PFSK-1 (cell line): ENCODE measurements at regions not wholly inside any gene's neighbourhood (a gene's known extent, or its start where the extent isn't known, plus 50 kb on each side); places are given as distances from the start of the nearest gene placed in this dataset.

Experiments
- FOXP2 ChIP-seq: optimal IDR thresholded peaks from 2 replicates; pipeline ENCODE3; 2011; ENCODE audit warnings: borderline replicate concordance, control low read depth, inconsistent platforms; ENCODE audit not compliant: insufficient read depth; ENCODE audit errors: extremely low read length, extremely low read depth
- POLR2AphosphoS5 ChIP-seq: IDR thresholded peaks from 2 replicates; pipeline ENCODE4 v1.6.1; 2012; ENCODE audit warnings: low read depth, mild to moderate bottlenecking, control low read depth, low read length, moderate library complexity
- REST ChIP-seq, 2 experiments: IDR thresholded peaks; 2 replicates each; pipeline versions ENCODE4 v1.6.1 to v1.8.0; 2011 to 2012; ENCODE audit warnings: low read depth in 2 of 2, low read length in 2 of 2, control low read depth in 1 of 2, inconsistent platforms in 1 of 2, mild to moderate bottlenecking in 1 of 2, moderate library complexity in 1 of 2; ENCODE audit not compliant: insufficient read depth in 1 of 2
- SIN3A ChIP-seq: IDR thresholded peaks from 2 replicates; pipeline ENCODE4 v1.6.1; 2012; ENCODE audit warnings: mild to moderate bottlenecking, low read length, moderate library complexity, borderline replicate concordance; ENCODE audit not compliant: insufficient read depth
- TAF1 ChIP-seq: IDR thresholded peaks from 2 replicates; pipeline ENCODE4 v1.6.1; 2012; ENCODE audit warnings: low read length, control low read depth, borderline replicate concordance; ENCODE audit not compliant: insufficient read depth

- TF ChIP-seq POLR2AphosphoS5, result no peak
- TF ChIP-seq REST (IDR thresholded peaks at IDR 0.05; ENCODE audit: insufficient read depth in 1 of 2, low read depth in 2 of 2, low read length in 2 of 2), result no peak
- TF ChIP-seq TAF1, result no peak
- TF ChIP-seq FOXP2, result no peak
- no peak for TF ChIP-seq SIN3A
These were observed 223.5 kb upstream of the NCAM2 start for GRCh38 chr21:20774737-20775136.

- no peak for TF ChIP-seq POLR2AphosphoS5
- no peak for TF ChIP-seq REST (IDR thresholded peaks at IDR 0.05; ENCODE audit: insufficient read depth in 1 of 2, low read depth in 2 of 2, low read length in 2 of 2)
- no peak for TF ChIP-seq FOXP2
These were observed 218.9 kb upstream of the NCAM2 start for GRCh38 chr21:20779321-20779720.

GRCh38 chr21:20783611-20784010 is 214.6 kb upstream of the NCAM2 start:
- TF ChIP-seq TAF1 (no peak), POLR2AphosphoS5 (no peak), FOXP2 (no peak), REST (IDR thresholded peaks at IDR 0.05; ENCODE audit: insufficient read depth in 1 of 2, low read depth in 2 of 2, low read length in 2 of 2) (no peak), SIN3A (no peak)

- TF ChIP-seq REST (IDR thresholded peaks at IDR 0.05; ENCODE audit: insufficient read depth in 1 of 2, low read depth in 2 of 2, low read length in 2 of 2) (no peak), FOXP2 (no peak), SIN3A (no peak), TAF1 (no peak), POLR2AphosphoS5 (no peak)
These were observed 208.3 kb upstream of the NCAM2 start for GRCh38 chr21:20789729-20790500.

- TF ChIP-seq TAF1 (no peak), REST (IDR thresholded peaks at IDR 0.05; ENCODE audit: insufficient read depth in 1 of 2, low read depth in 2 of 2, low read length in 2 of 2) (no peak), POLR2AphosphoS5 (no peak), SIN3A (no peak)
These were observed 198.1 kb upstream of the NCAM2 start for GRCh38 chr21:20800106-20800505.
